ENCODE measurements at regions not wholly inside any gene's neighbourhood (a gene's known extent, or its start where the extent isn't known, plus 50 kb on each side); places are given as distances from the start of the nearest gene placed in this dataset.

DNA sequence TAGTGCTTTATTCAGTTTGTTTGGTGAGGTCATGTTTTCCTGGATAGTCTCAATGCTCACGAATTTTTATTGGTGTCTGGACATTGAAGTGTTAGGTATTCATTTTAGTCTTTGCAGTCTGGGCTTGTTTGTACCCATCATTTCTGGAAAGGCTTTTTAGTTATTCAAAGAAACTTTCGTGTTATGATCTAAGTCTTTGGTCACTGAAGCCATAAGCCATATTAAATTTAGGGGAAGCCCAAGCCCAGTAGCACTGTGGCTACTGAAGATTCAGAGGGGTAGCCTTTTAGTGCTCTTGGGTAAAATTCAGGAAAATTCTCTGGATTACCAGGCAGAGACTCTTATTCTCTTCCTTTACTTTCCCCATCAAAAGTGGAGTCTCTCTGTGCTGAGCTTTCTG is 56.2 kb upstream of the PEX5L start:
- no peaks in the 10 kb centered on the region for H3K79me2 ChIP-seq (ENCODE audit: control insufficient read depth, insufficient read depth, low read length)
- no peak overlapping the region for H3K4me2 ChIP-seq (ENCODE audit: control insufficient read depth, insufficient read depth)
- no peak for FAIRE-seq
- no peak overlapping the region for H2AFZ ChIP-seq (ENCODE audit: control insufficient read depth, low read depth, low read length)
- ChIA-PET CTCF (no interaction called here), POLR2A (no interaction called here), RAD21 (ENCODE audit: unreplicated experiment) (no interaction called here), SMC1A (ENCODE audit: uncharacterized antibody, unreplicated experiment) (no interaction called here)
- DNase-seq (ENCODE audit: low read depth, low spot score) = no peak
- no peaks in the 10 kb centered on the region for H3K9me3 ChIP-seq (replicated peaks; ENCODE audit: control insufficient read depth, insufficient read depth, low read length)
- no peaks in the 10 kb centered on the region for H4K20me1 ChIP-seq (ENCODE audit: control insufficient read depth, insufficient read depth)
- no peak overlapping the region for H3K4me3 ChIP-seq
- H3K9ac ChIP-seq (ENCODE audit: control insufficient read depth, insufficient read depth, low read length) = no peak overlapping the region
- no peaks in the 10 kb centered on the region for H3K36me3 ChIP-seq (ENCODE audit: control insufficient read depth in 2 of 2, insufficient read depth in 2 of 2, low read length in 1 of 2)
- ATAC-seq = peak; percentile 73
- 0% methylated on average over 2 of the region's 2 CpGs for WGBS (ENCODE audit: insufficient coverage, insufficient replicate concordance, low lambda C conversion rate, missing lambda C conversion rate)
- intact Hi-C loops (cut with micrococcal nuclease; ENCODE audit: unreplicated experiment) (no loop called here), in situ Hi-C loops (cut with MboI) (no loop called here)
- no peak overlapping the region for H3K27ac ChIP-seq (ENCODE audit: control insufficient read depth, insufficient read depth)
- TF ChIP-seq ZNF384 (IDR thresholded peaks at IDR 0.05; ENCODE audit: borderline replicate concordance, low read depth, low read length) = no peak
- TF ChIP-seq ZNF24 (IDR thresholded peaks at IDR 0.05) = no peak
- TF ChIP-seq JUNB (IDR thresholded peaks at IDR 0.05) = peak; percentile 8; the same call in 1 of the 2 replicates
- no peak for TF ChIP-seq TCF7 (IDR thresholded peaks at IDR 0.05; ENCODE audit: borderline replicate concordance)
- TF ChIP-seq, protein P1, sequence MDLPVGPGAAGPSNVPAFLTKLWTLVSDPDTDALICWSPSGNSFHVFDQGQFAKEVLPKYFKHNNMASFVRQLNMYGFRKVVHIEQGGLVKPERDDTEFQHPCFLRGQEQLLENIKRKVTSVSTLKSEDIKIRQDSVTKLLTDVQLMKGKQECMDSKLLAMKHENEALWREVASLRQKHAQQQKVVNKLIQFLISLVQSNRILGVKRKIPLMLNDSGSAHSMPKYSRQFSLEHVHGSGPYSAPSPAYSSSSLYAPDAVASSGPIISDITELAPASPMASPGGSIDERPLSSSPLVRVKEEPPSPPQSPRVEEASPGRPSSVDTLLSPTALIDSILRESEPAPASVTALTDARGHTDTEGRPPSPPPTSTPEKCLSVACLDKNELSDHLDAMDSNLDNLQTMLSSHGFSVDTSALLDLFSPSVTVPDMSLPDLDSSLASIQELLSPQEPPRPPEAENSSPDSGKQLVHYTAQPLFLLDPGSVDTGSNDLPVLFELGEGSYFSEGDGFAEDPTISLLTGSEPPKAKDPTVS (IDR thresholded peaks at IDR 0.05; ENCODE audit: low read depth, low read length) = no peak
- TF ChIP-seq GABPA (IDR thresholded peaks at IDR 0.05; ENCODE audit: low read depth) = no peak
- no peak for TF ChIP-seq YY1 (IDR thresholded peaks at IDR 0.05; ENCODE audit: low read depth, low read length)
- no peak for TF ChIP-seq HDAC6 (IDR thresholded peaks at IDR 0.05; ENCODE audit: unreplicated experiment)
- H3K27me3 ChIP-seq (replicated peaks in 1 of 2; ENCODE audit: control insufficient read depth in 2 of 2, insufficient read depth in 2 of 2, low read length in 1 of 2) = no peaks in the 10 kb centered on the region
- no peaks in the 10 kb centered on the region for H3K4me1 ChIP-seq (ENCODE audit: control insufficient read depth, insufficient read depth, low read length)
- BruUV-seq (replicated peaks) = no TSS peak

GRCh38 chr3:180093535-180093934 is 56.8 kb upstream of the PEX5L start:
- intact Hi-C loops (cut with micrococcal nuclease; ENCODE audit: unreplicated experiment) = no loop called here
- DNase-seq (ENCODE audit: low read depth, low spot score) = no peak
- RAD21 ChIA-PET (ENCODE audit: unreplicated experiment) = no interaction called here
- TF ChIP-seq CHD1 (IDR thresholded peaks at IDR 0.05; ENCODE audit: low read depth, low read length) (no peak), IRF4 (IDR thresholded peaks at IDR 0.05; ENCODE audit: low read depth, low read length) (no peak), BACH1 (IDR thresholded peaks at IDR 0.05; ENCODE audit: borderline replicate concordance) (no peak), NR2C2 (IDR thresholded peaks at IDR 0.05; ENCODE audit: borderline replicate concordance, control insufficient read depth, insufficient read length, low read depth) (no peak), FOS (IDR thresholded peaks at IDR 0.05; ENCODE audit: borderline replicate concordance, extremely low read depth, insufficient read length) (no peak), STAT1 (conservative IDR thresholded peaks at IDR 0.05) (no peak), CTCF (IDR thresholded peaks at IDR 0.05 in 2 of 3, conservative IDR thresholded peaks at IDR 0.05 in 1 of 3; ENCODE audit: control insufficient read depth in 2 of 3, extremely low read depth in 1 of 3, insufficient read depth in 1 of 3, low read depth in 3 of 3, low read length in 3 of 3) (no peak), BCL3 (IDR thresholded peaks at IDR 0.05; ENCODE audit: borderline replicate concordance, insufficient read depth, low read depth, low read length, poor library complexity, severe bottlenecking) (no peak)

More at GRCh38 chr3:180093535-180093934, 56.8 kb upstream of the PEX5L start:
- BruUV-seq (replicated peaks) = no TSS peak
- no peaks in the 10 kb centered on the region for H3K36me3 ChIP-seq (ENCODE audit: control insufficient read depth in 2 of 2, insufficient read depth in 2 of 2, low read length in 1 of 2)
- in situ Hi-C loops (cut with MboI) = no loop called here
- no peak overlapping the region for H2AFZ ChIP-seq (ENCODE audit: control insufficient read depth, low read depth, low read length)
- CTCF ChIA-PET = no interaction called here
- no peaks in the 10 kb centered on the region for H3K9me3 ChIP-seq (replicated peaks; ENCODE audit: control insufficient read depth, insufficient read depth, low read length)
- no peak; the same call in 2 of the 3 replicates for ATAC-seq
- WGBS (ENCODE audit: insufficient coverage, insufficient replicate concordance, low lambda C conversion rate, missing lambda C conversion rate) = 100% methylated on average over 1 of the region's 1 CpG
- no peaks in the 10 kb centered on the region for H4K20me1 ChIP-seq (ENCODE audit: control insufficient read depth, insufficient read depth)
- no peak overlapping the region for H3K27ac ChIP-seq (ENCODE audit: control insufficient read depth, insufficient read depth)
- H3K79me2 ChIP-seq (ENCODE audit: control insufficient read depth, insufficient read depth, low read length) = no peaks in the 10 kb centered on the region
- H3K27me3 ChIP-seq (replicated peaks in 1 of 2; ENCODE audit: control insufficient read depth in 2 of 2, insufficient read depth in 2 of 2, low read length in 1 of 2) = no peaks in the 10 kb centered on the region
- H3K9ac ChIP-seq (ENCODE audit: control insufficient read depth, insufficient read depth, low read length) = no peak overlapping the region
- SMC1A ChIA-PET (ENCODE audit: uncharacterized antibody, unreplicated experiment) = no interaction called here
- FAIRE-seq = no peak
- H3K4me3 ChIP-seq = no peak overlapping the region
- POLR2A ChIA-PET = no interaction called here
- no peaks in the 10 kb centered on the region for H3K4me1 ChIP-seq (ENCODE audit: control insufficient read depth, insufficient read depth, low read length)
- no peak overlapping the region for H3K4me2 ChIP-seq (ENCODE audit: control insufficient read depth, insufficient read depth)

All from GM12878 (cell line).